MCF 10A (cell line): ENCODE measurements at regions not wholly inside any gene's neighbourhood (a gene's known extent, or its start where the extent isn't known, plus 50 kb on each side); places are given as distances from the start of the nearest gene placed in this dataset.
"Not testable (repeated sequence)": the region's sequence is repeated elsewhere in the genome, so short reads cannot be mapped to it uniquely, and the experiment has no call there.

Experiments used
- BruUV-seq: library from RNA; stranded (reverse); fragments of 400-500 nt; replicated peaks from 2 replicates; lab custom pipeline; 2021; lab: Mats Ljungman, UMichigan
- CTCF ChIA-PET: fragments of 300-600 bp; sonication (Branson Sonifier 250); formaldehyde crosslinking; extraction: SDS; loops from one replicate; lab custom pipeline; 2021; ENCODE audit warnings: antibody characterized with exemption, inconsistent platforms; lab: Yijun Ruan, JAX
- POLR2A ChIA-PET: fragments of 300-600, 350-650 bp; sonication (Branson Sonifier 250); formaldehyde crosslinking; extraction: SDS; loops from one replicate; lab custom pipeline; 2020; ENCODE audit warnings: antibody characterized with exemption, inconsistent platforms; lab: Yijun Ruan, JAX
- DNase-seq: peaks from one replicate; pipeline ENCODE4 v3.0.0-alpha.2; 2018; ENCODE audit not compliant: unreplicated experiment
- H3K27ac Mint-ChIP-seq: one replicate; pipeline ENCODE4 v1.8.0; 2022; ENCODE audit warnings: mild to moderate bottlenecking, low read depth, mixed read lengths; ENCODE audit not compliant: unreplicated experiment
- H3K27me3 Mint-ChIP-seq: one replicate; pipeline ENCODE4 v1.8.0; 2022; ENCODE audit warnings: mixed read lengths; ENCODE audit not compliant: insufficient read depth, unreplicated experiment
- H3K36me3 Mint-ChIP-seq: one replicate; pipeline ENCODE4 v1.8.0; 2022; ENCODE audit warnings: mild to moderate bottlenecking, moderate library complexity, mixed read lengths; ENCODE audit not compliant: insufficient read depth, unreplicated experiment
- H3K4me1 Mint-ChIP-seq: one replicate; pipeline ENCODE4 v1.8.0; 2022; ENCODE audit warnings: mixed read lengths; ENCODE audit not compliant: insufficient read depth, unreplicated experiment
- H3K4me3 Mint-ChIP-seq: one replicate; pipeline ENCODE4 v1.8.0; 2022; ENCODE audit warnings: mild to moderate bottlenecking, moderate library complexity, mixed read lengths; ENCODE audit not compliant: unreplicated experiment
- H3K9me3 Mint-ChIP-seq: one replicate; pipeline ENCODE4 v1.8.0; 2022; ENCODE audit warnings: mixed read lengths; ENCODE audit not compliant: unreplicated experiment
- intact Hi-C: fragments of 100-400 bp; cut with micrococcal nuclease; formaldehyde crosslinking; loops from 2 replicates; pipeline ENCODE4 v1.14.1; 2022
- TF ChIP-seq, protein P1 (sequence below): fragments of 200-600 bp; IDR thresholded peaks from one replicate; pipeline ENCODE4 v1.8.0; 2022; ENCODE audit warnings: antibody characterized with exemption, mild to moderate bottlenecking; ENCODE audit not compliant: unreplicated experiment

DNA sequence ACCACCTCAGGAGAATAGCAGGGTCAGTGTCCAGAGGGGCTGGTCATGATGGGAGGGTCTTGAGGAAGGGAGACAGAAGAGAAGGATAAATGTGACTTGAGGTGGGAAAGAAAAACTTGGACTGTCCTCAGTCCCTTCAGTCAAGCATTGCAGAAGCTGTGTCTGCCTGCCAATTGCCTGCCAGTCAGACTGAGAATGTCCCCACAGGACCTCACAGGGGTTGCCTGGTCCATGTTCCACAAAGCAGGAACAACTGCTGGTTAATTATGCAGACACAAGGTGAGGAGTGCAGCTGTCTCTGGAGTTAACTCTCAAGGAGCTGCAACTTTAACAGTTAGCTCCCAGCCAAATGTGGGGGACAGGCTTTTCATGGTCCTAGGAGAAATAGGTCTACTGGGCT is 75.7 kb downstream of the TRIM43 start:
- CTCF ChIA-PET = interaction anchor here (0.8 kb wide), 1 partner anchor 254 kb away, joined by 3 read pairs; no protein-coding TSS in a partner anchor
- DNase-seq = no peak
- no TSS peak for BruUV-seq
- Mint-ChIP-seq H3K4me1 (no peaks in the 10 kb centered on the region), H3K27ac (no peak overlapping the region), H3K36me3 (no peaks in the 10 kb centered on the region), H3K4me3 (no peak overlapping the region), H3K9me3 (no peaks in the 10 kb centered on the region), H3K27me3 (peaks cover 51% of the 10 kb centered on the region)
- TF ChIP-seq, protein P1, sequence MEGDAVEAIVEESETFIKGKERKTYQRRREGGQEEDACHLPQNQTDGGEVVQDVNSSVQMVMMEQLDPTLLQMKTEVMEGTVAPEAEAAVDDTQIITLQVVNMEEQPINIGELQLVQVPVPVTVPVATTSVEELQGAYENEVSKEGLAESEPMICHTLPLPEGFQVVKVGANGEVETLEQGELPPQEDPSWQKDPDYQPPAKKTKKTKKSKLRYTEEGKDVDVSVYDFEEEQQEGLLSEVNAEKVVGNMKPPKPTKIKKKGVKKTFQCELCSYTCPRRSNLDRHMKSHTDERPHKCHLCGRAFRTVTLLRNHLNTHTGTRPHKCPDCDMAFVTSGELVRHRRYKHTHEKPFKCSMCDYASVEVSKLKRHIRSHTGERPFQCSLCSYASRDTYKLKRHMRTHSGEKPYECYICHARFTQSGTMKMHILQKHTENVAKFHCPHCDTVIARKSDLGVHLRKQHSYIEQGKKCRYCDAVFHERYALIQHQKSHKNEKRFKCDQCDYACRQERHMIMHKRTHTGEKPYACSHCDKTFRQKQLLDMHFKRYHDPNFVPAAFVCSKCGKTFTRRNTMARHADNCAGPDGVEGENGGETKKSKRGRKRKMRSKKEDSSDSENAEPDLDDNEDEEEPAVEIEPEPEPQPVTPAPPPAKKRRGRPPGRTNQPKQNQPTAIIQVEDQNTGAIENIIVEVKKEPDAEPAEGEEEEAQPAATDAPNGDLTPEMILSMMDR = no peak
- intact Hi-C loops = no loop called here
- POLR2A ChIA-PET = no interaction called here

GRCh38 chr2:95668934-95669333 is 77.1 kb downstream of the TRIM43 start:
- DNase-seq, H3K9me3 Mint-ChIP-seq, BruUV-seq, POLR2A ChIA-PET, H3K27ac Mint-ChIP-seq, H3K36me3 Mint-ChIP-seq, intact Hi-C loops, H3K4me1 Mint-ChIP-seq, CTCF ChIA-PET, H3K4me3 Mint-ChIP-seq: not testable (repeated sequence)
- peaks cover 65% of the 10 kb centered on the region for H3K27me3 Mint-ChIP-seq

- BruUV-seq = no TSS peak
- CTCF ChIA-PET = no interaction called here
- H3K27me3 Mint-ChIP-seq = peaks cover 71% of the 10 kb centered on the region
Observed at GRCh38 chr2:95669441-95669991, 77.7 kb downstream of the TRIM43 start.

DNA sequence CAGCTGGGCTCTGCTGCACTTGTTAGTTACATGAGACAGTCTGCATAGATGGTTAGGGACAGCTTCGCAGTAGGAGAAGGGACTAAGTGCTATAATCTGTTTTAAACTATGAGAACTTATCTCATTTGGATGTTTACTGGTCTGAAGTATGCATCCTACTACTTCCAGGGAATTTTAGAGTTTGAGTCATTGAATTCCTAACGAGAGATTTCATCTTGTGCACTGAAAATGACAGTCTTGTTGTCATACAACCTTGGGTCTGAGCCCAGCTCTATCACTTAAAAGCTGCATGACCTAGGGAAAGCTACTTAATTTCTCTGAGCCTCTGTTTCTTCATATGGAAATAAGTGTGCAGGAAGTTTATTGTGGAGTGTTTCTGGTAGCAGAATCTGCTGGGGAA is 78.4 kb downstream of the TRIM43 start:
- TF ChIP-seq, protein P1 = no peak
- Mint-ChIP-seq H3K27me3 (peaks cover 73% of the 10 kb centered on the region), H3K4me1 (no peaks in the 10 kb centered on the region), H3K9me3 (no peaks in the 10 kb centered on the region), H3K36me3 (no peaks in the 10 kb centered on the region), H3K4me3 (no peak overlapping the region), H3K27ac (no peak overlapping the region)
- no peak for DNase-seq
- intact Hi-C loops = no loop called here
- POLR2A ChIA-PET = no interaction called here
- CTCF ChIA-PET = interaction anchor here (1.3 kb wide), 1 partner anchor 256 kb away, joined by 4 read pairs; no protein-coding TSS in a partner anchor
- no TSS peak for BruUV-seq

More at GRCh38 chr2:95669441-95669991, 77.7 kb downstream of the TRIM43 start:
- Mint-ChIP-seq H3K4me3 (no peak overlapping the region), H3K36me3 (no peaks in the 10 kb centered on the region), H3K27ac (no peak overlapping the region), H3K9me3 (no peaks in the 10 kb centered on the region), H3K4me1 (no peaks in the 10 kb centered on the region)
- POLR2A ChIA-PET = no interaction called here
- TF ChIP-seq, protein P1 = no peak
- DNase-seq = no peak
- intact Hi-C loops = no loop called here
